ENCODE measurements at regions not wholly inside any gene's neighbourhood (a gene's known extent, or its start where the extent isn't known, plus 50 kb on each side); places are given as distances from the start of the nearest gene placed in this dataset.

- no peak for ATAC-seq (ENCODE audit: insufficient read depth, low FRiP score)
- TF ChIP-seq CTCF (IDR thresholded peaks at IDR 0.05; ENCODE audit: control extremely low read depth, extremely low read depth) = no peak
- no peak for DNase-seq
- H3K9me3 ChIP-seq (ENCODE audit: control insufficient read depth in 4 of 4, insufficient read depth in 3 of 4, low read length in 3 of 4) = no peaks in the 10 kb centered on the region
- peaks cover 0 to 6% (median 3%) of the 10 kb centered on the region in 3 donors for H3K27me3 ChIP-seq (ENCODE audit: control insufficient read depth in 3 of 3, insufficient read depth in 3 of 3, low read length in 2 of 3)
- no peaks in the 10 kb centered on the region for H3K36me3 ChIP-seq (ENCODE audit: control insufficient read depth in 4 of 4, insufficient read depth in 4 of 4, low read length in 4 of 4)
- H3K4me3 ChIP-seq = no peak overlapping the region
- WGBS, 2 donors = 86 to 93% methylated on average over 22 of the region's 22 CpGs
- no peaks in the 10 kb centered on the region for H3K4me1 ChIP-seq (ENCODE audit: control insufficient read depth in 5 of 5, insufficient read depth in 5 of 5, low read length in 5 of 5)
- H3K9ac ChIP-seq (ENCODE audit: insufficient read depth in 1 of 2, low read length in 2 of 2) = no peak overlapping the region
- H3K27ac ChIP-seq (ENCODE audit: low read depth in 1 of 2, low read length in 1 of 2) = no peak overlapping the region
These were observed 251.9 kb downstream of the PTPRU start for GRCh38 chr1:29488086-29488793.

- no peak overlapping the region for H3K27ac ChIP-seq (ENCODE audit: low read depth in 1 of 2, low read length in 1 of 2)
- DNase-seq (no peak), ATAC-seq (ENCODE audit: insufficient read depth, low FRiP score) (no peak)
- no peaks in the 10 kb centered on the region for H3K36me3 ChIP-seq (ENCODE audit: control insufficient read depth in 4 of 4, insufficient read depth in 4 of 4, low read length in 4 of 4)
- 84 to 92% methylated on average over 6 of the region's 6 CpGs for WGBS, 2 donors
- H3K9me3 ChIP-seq (ENCODE audit: control insufficient read depth in 4 of 4, insufficient read depth in 3 of 4, low read length in 3 of 4) = no peaks in the 10 kb centered on the region
- H3K27me3 ChIP-seq (ENCODE audit: control insufficient read depth in 3 of 3, insufficient read depth in 3 of 3, low read length in 2 of 3) = peaks cover 0 to 6% (median 3%) of the 10 kb centered on the region in 3 donors
- no peak overlapping the region for H3K9ac ChIP-seq (ENCODE audit: insufficient read depth in 1 of 2, low read length in 2 of 2)
- no peak for TF ChIP-seq CTCF (IDR thresholded peaks at IDR 0.05; ENCODE audit: control extremely low read depth, extremely low read depth)
- H3K4me1 ChIP-seq (ENCODE audit: control insufficient read depth in 5 of 5, insufficient read depth in 5 of 5, low read length in 5 of 5) = no peaks in the 10 kb centered on the region
- H3K4me3 ChIP-seq = no peak overlapping the region
These were observed 251.0 kb downstream of the PTPRU start for GRCh38 chr1:29487291-29487690.

GRCh38 chr1:29485096-29485925 lies 249.0 kb downstream of the PTPRU start:
- H3K27ac ChIP-seq (ENCODE audit: low read depth in 1 of 2, low read length in 1 of 2) = no peak overlapping the region
- H3K4me1 ChIP-seq (ENCODE audit: control insufficient read depth in 5 of 5, insufficient read depth in 5 of 5, low read length in 5 of 5) = no peaks in the 10 kb centered on the region
- TF ChIP-seq CTCF (IDR thresholded peaks at IDR 0.05; ENCODE audit: control extremely low read depth, extremely low read depth) = no peak
- no peaks in the 10 kb centered on the region for H3K36me3 ChIP-seq (ENCODE audit: control insufficient read depth in 4 of 4, insufficient read depth in 4 of 4, low read length in 4 of 4)
- H3K4me3 ChIP-seq = no peak overlapping the region
- ATAC-seq (ENCODE audit: insufficient read depth, low FRiP score) (no peak), DNase-seq (no peak)
- peaks cover 0 to 6% (median 3%) of the 10 kb centered on the region in 3 donors for H3K27me3 ChIP-seq (ENCODE audit: control insufficient read depth in 3 of 3, insufficient read depth in 3 of 3, low read length in 2 of 3)
- WGBS, 2 donors = 82 to 83% methylated on average over 5 of the region's 5 CpGs
- H3K9me3 ChIP-seq (ENCODE audit: control insufficient read depth in 4 of 4, insufficient read depth in 3 of 4, low read length in 3 of 4) = peaks cover 0 to 4% (median 0%) of the 10 kb centered on the region in 4 donors
- no peak overlapping the region for H3K9ac ChIP-seq (ENCODE audit: insufficient read depth in 1 of 2, low read length in 2 of 2)
